PC-3 (cell line): ENCODE measurements at regions not wholly inside any gene's neighbourhood (a gene's known extent, or its start where the extent isn't known, plus 50 kb on each side); places are given as distances from the start of the nearest gene placed in this dataset.
A peak's percentile ranks its signal among the peaks of the same experiment; 100 is the strongest.

Experiments used
- ATAC-seq: fragments of 200-7000 bp; cut with Tn5 transposase; 2 replicates; pipeline ENCODE4 v1.9.1; 2020; ENCODE audit warnings: mild to moderate bottlenecking, moderate library complexity
- BruUV-seq: library from RNA; stranded (reverse); fragments of 400-500 nt; replicated peaks from 2 replicates; lab custom pipeline; 2021; lab: Mats Ljungman, UMichigan
- CTCF ChIA-PET: fragments of 300-600 bp; sonication (Branson Sonifier 250); formaldehyde crosslinking; loops from one replicate; lab custom pipeline; 2022; ENCODE audit warnings: antibody characterized with exemption; lab: Charles Lee
- POLR2A ChIA-PET: fragments of 300-600 bp; sonication (Branson Sonifier 250); formaldehyde crosslinking; loops from one replicate; lab custom pipeline; 2022; ENCODE audit warnings: antibody characterized with exemption; ENCODE audit not compliant: unreplicated experiment; lab: Charles Lee
- DNase-seq: peaks from one replicate; pipeline ENCODE4 v3.0.0-alpha.2; 2015
- H2AFZ ChIP-seq: fragments of 300-600 bp; sonication (generic); 2 replicates; pipeline ENCODE4 v1.6.0; 2016; ENCODE audit warnings: antibody characterized with exemption, low read length
- H3F3A ChIP-seq: fragments of 300-600 bp; sonication (generic); one replicate; pipeline ENCODE4 v1.6.0; 2017; ENCODE audit warnings: antibody characterized with exemption, low read length, control low read depth, mild to moderate bottlenecking; ENCODE audit not compliant: unreplicated experiment
- H3K27ac ChIP-seq: fragments of 300-600 bp; sonication (generic); 2 replicates; pipeline ENCODE4 v1.5.1; 2016; ENCODE audit warnings: mild to moderate bottlenecking, low read length
- H3K27me3 ChIP-seq: fragments of 300-600 bp; sonication (generic); 2 replicates; pipeline ENCODE4 v1.6.1; 2016; ENCODE audit warnings: low read length, mixed read lengths
- H3K36me3 ChIP-seq: fragments of 300-600 bp; sonication (generic); 2 replicates; pipeline ENCODE4 v1.6.1; 2016; ENCODE audit warnings: low read depth, mixed run types, low read length, mixed read lengths
- H3K4me1 ChIP-seq: fragments of 300-600 bp; sonication (generic); 2 replicates; pipeline ENCODE4 v1.5.1; 2016; ENCODE audit warnings: low read length; ENCODE audit not compliant: insufficient read depth
- H3K4me2 ChIP-seq: fragments of 300-600 bp; sonication (generic); 2 replicates; pipeline ENCODE4 v1.6.0; 2016; ENCODE audit warnings: low read length
- H3K4me3 ChIP-seq: fragments of 300-600 bp; sonication (generic); 2 replicates; pipeline ENCODE4 v1.5.1; 2016; ENCODE audit warnings: mild to moderate bottlenecking, low read length, mixed read lengths
- H3K79me2 ChIP-seq: fragments of 300-600 bp; sonication (generic); 2 replicates; pipeline ENCODE4 v1.6.1; 2017; ENCODE audit warnings: low read length, mixed read lengths
- H3K9ac ChIP-seq: fragments of 300-600 bp; sonication (generic); 2 replicates; pipeline ENCODE4 v1.6.0; 2016; ENCODE audit warnings: mild to moderate bottlenecking, low read length
- H3K9me2 ChIP-seq: fragments of 300-600 bp; sonication (generic); replicated peaks from 2 replicates; pipeline ENCODE4 v1.6.1; 2016; ENCODE audit warnings: mixed run types, low read length, mixed read lengths
- H3K9me3 ChIP-seq: fragments of 300-600 bp; sonication (generic); 2 replicates; pipeline ENCODE4 v1.6.1; 2016; ENCODE audit warnings: low read length, mixed read lengths
- H4K20me1 ChIP-seq: fragments of 300-600 bp; sonication (generic); 2 replicates; pipeline ENCODE4 v1.6.1; 2016; ENCODE audit warnings: low read length, mixed read lengths
- CTCF ChIP-seq: fragments of 300-600 bp; sonication (generic); conservative IDR thresholded peaks from 2 replicates; pipeline ENCODE4 v1.5.1; 2017; ENCODE audit warnings: antibody characterized with exemption, low read depth, mild to moderate bottlenecking, low read length
- EZH2 ChIP-seq: fragments of 300-600 bp; sonication (generic); IDR thresholded peaks from one replicate; pipeline ENCODE4 v1.6.1; 2017; ENCODE audit warnings: antibody characterized with exemption, mild to moderate bottlenecking, low read length; ENCODE audit not compliant: unreplicated experiment
- EZH2phosphoT487 ChIP-seq: fragments of 300-600 bp; sonication (generic); IDR thresholded peaks from 2 replicates; pipeline ENCODE4 v1.6.1; 2018; ENCODE audit warnings: mild to moderate bottlenecking, antibody characterized with exemption, low read length, borderline replicate concordance
- intact Hi-C: fragments of 100-400 bp; cut with micrococcal nuclease; formaldehyde crosslinking; loops from 2 replicates; pipeline ENCODE4 v1.9.0; 2023

GRCh38 chr18:24799176-24799575 is 338.7 kb downstream of the HRH4 start:
- ChIA-PET POLR2A (no interaction called here), CTCF (no interaction called here)
- DNase-seq (peak; percentile 22), ATAC-seq (0 out of 2 replicates have a peak, but pooled peaks have one; percentile 33)
- TF ChIP-seq EZH2 (no peak), CTCF (peak; percentile 36; the same call in 1 of the 2 replicates)
- Histone ChIP-seq H3K36me3 (no peaks in the 10 kb centered on the region), H3K4me3 (no peak overlapping the region), H3K9me3 (no peaks in the 10 kb centered on the region), H3K27ac (no peak overlapping the region), H3F3A (no peaks in the 10 kb centered on the region), H3K4me2 (peak overlapping the region; percentile 9; the same call in 1 of the 2 replicates), H3K9ac (no peak overlapping the region), H4K20me1 (no peaks in the 10 kb centered on the region), H3K9me2 (no peaks in the 10 kb centered on the region), H2AFZ (no peak overlapping the region), H3K27me3 (peaks cover 39% of the 10 kb centered on the region), H3K4me1 (peaks cover 10% of the 10 kb centered on the region), H3K79me2 (no peaks in the 10 kb centered on the region)
- intact Hi-C loops = no loop called here
- BruUV-seq = no TSS peak

- TF ChIP-seq EZH2 (no peak), EZH2phosphoT487 (no peak), CTCF (no peak)
- Histone ChIP-seq H3K27ac (no peak overlapping the region), H3K9me2 (no peaks in the 10 kb centered on the region), H3K4me3 (no peak overlapping the region), H3F3A (no peaks in the 10 kb centered on the region), H3K36me3 (no peaks in the 10 kb centered on the region), H4K20me1 (no peaks in the 10 kb centered on the region), H3K9ac (no peak overlapping the region), H3K9me3 (no peaks in the 10 kb centered on the region), H3K4me1 (peaks cover 10% of the 10 kb centered on the region), H2AFZ (no peak overlapping the region), H3K27me3 (peaks cover 35% of the 10 kb centered on the region), H3K4me2 (peak overlapping the region; percentile 9; the same call in 1 of the 2 replicates), H3K79me2 (no peaks in the 10 kb centered on the region)
- intact Hi-C loops = no loop called here
- no peak for ATAC-seq
- no TSS peak for BruUV-seq
- POLR2A ChIA-PET = no interaction called here
- DNase-seq = peak; percentile 47
- CTCF ChIA-PET = no interaction called here
Observed at GRCh38 chr18:24799720-24800119, 339.3 kb downstream of the HRH4 start.

GRCh38 chr18:24801001-24801400 is 340.6 kb downstream of the HRH4 start:
- intact Hi-C loops = no loop called here
- H3K9ac ChIP-seq = no peak overlapping the region
- no peak overlapping the region for H3K27ac ChIP-seq
- H3K9me3 ChIP-seq = no peaks in the 10 kb centered on the region
- DNase-seq (no peak), ATAC-seq (no peak)
- no peaks in the 10 kb centered on the region for H3K79me2 ChIP-seq
- TF ChIP-seq EZH2 (no peak), EZH2phosphoT487 (no peak), CTCF (no peak)
- H3K9me2 ChIP-seq = no peaks in the 10 kb centered on the region
- CTCF ChIA-PET = no interaction called here
- peaks cover 28% of the 10 kb centered on the region for H3K27me3 ChIP-seq
- POLR2A ChIA-PET = no interaction called here
- no peaks in the 10 kb centered on the region for H4K20me1 ChIP-seq
- no TSS peak for BruUV-seq
- no peaks in the 10 kb centered on the region for H3K36me3 ChIP-seq
- peaks cover 10% of the 10 kb centered on the region for H3K4me1 ChIP-seq
- no peaks in the 10 kb centered on the region for H3F3A ChIP-seq
- no peak overlapping the region for H2AFZ ChIP-seq
- no peak overlapping the region for H3K4me3 ChIP-seq
- no peak overlapping the region for H3K4me2 ChIP-seq
